ENCODE measurements at regions not wholly inside any gene's neighbourhood (a gene's known extent, or its start where the extent isn't known, plus 50 kb on each side); places are given as distances from the start of the nearest gene placed in this dataset.

DNA sequence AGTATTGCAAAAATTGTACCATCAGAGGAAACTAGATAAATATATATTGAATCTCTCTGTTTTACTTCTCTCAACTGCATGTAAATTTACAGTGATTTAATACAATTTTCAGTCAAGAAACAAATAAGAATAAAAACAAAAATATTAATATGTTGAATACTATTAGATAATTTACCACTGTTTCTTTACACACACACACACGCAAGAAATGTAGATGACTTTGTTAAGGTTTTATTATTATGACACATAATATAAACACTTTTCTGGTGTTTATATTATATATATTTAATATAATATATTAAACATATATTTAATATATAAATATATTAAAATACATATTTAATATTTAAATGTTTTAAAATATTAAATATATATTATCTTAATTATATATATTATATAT is 814.3 kb upstream of the CDH10 start:
- Mint-ChIP-seq H3K36me3 (peaks cover 21% of the 10 kb centered on the region), H3K27ac (no peak overlapping the region), H3K4me3 (no peak overlapping the region), H3K27me3 (ENCODE audit: low read depth) (no peaks in the 10 kb centered on the region; the same call in 1 of the 2 replicates), H3K9me3 (peaks cover 23% of the 10 kb centered on the region), H3K4me1 (peaks cover 37% of the 10 kb centered on the region)
- ChIA-PET CTCF (no interaction called here), POLR2A (no interaction called here)
- no peak for ATAC-seq
- TF ChIP-seq NR1H2 (CRISPR knock-in tag; IDR thresholded peaks at IDR 0.05) (no peak), NFATC4 (CRISPR knock-in tag; IDR thresholded peaks at IDR 0.05) (no peak), HMGA2 (CRISPR knock-in tag; IDR thresholded peaks at IDR 0.05) (peak; percentile 91)
- no peak for DNase-seq (ENCODE audit: low spot score)

DNA sequence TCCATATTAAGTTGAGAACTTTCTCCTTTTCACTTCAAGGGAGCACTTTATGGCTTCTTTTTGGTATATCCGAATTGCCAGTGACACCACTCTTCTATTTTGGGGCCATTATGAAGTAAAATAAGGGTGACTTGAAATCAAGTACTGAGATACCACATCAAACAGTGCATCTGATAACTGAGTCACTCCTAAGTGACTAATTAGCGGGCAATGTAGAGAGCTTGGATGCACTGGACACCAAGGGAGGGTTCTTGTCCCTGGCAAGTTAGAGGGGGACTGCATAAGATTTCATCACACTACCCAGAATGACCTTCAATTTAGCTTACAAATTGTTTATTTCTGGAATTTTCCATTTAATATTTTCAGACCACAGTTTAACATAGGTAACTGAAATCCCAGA is 813.9 kb upstream of the CDH10 start:
- peaks cover 23% of the 10 kb centered on the region for H3K9me3 Mint-ChIP-seq
- peaks cover 39% of the 10 kb centered on the region for H3K4me1 Mint-ChIP-seq
- TF ChIP-seq TP53 (CRISPR knock-in tag; IDR thresholded peaks at IDR 0.05) (no peak), NR3C1 (CRISPR knock-in tag; conservative IDR thresholded peaks at IDR 0.05; ENCODE audit: low read depth) (no peak), ZNF232 (CRISPR knock-in tag; IDR thresholded peaks at IDR 0.05) (no peak)
- TF ChIP-seq, protein P1, sequence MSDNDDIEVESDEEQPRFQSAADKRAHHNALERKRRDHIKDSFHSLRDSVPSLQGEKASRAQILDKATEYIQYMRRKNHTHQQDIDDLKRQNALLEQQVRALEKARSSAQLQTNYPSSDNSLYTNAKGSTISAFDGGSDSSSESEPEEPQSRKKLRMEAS (CRISPR knock-in tag; IDR thresholded peaks at IDR 0.05): no peak
- TF ChIP-seq, protein P2, sequence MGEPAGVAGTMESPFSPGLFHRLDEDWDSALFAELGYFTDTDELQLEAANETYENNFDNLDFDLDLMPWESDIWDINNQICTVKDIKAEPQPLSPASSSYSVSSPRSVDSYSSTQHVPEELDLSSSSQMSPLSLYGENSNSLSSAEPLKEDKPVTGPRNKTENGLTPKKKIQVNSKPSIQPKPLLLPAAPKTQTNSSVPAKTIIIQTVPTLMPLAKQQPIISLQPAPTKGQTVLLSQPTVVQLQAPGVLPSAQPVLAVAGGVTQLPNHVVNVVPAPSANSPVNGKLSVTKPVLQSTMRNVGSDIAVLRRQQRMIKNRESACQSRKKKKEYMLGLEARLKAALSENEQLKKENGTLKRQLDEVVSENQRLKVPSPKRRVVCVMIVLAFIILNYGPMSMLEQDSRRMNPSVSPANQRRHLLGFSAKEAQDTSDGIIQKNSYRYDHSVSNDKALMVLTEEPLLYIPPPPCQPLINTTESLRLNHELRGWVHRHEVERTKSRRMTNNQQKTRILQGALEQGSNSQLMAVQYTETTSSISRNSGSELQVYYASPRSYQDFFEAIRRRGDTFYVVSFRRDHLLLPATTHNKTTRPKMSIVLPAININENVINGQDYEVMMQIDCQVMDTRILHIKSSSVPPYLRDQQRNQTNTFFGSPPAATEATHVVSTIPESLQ (CRISPR knock-in tag; IDR thresholded peaks at IDR 0.05): no peak
- TF ChIP-seq, protein P3, sequence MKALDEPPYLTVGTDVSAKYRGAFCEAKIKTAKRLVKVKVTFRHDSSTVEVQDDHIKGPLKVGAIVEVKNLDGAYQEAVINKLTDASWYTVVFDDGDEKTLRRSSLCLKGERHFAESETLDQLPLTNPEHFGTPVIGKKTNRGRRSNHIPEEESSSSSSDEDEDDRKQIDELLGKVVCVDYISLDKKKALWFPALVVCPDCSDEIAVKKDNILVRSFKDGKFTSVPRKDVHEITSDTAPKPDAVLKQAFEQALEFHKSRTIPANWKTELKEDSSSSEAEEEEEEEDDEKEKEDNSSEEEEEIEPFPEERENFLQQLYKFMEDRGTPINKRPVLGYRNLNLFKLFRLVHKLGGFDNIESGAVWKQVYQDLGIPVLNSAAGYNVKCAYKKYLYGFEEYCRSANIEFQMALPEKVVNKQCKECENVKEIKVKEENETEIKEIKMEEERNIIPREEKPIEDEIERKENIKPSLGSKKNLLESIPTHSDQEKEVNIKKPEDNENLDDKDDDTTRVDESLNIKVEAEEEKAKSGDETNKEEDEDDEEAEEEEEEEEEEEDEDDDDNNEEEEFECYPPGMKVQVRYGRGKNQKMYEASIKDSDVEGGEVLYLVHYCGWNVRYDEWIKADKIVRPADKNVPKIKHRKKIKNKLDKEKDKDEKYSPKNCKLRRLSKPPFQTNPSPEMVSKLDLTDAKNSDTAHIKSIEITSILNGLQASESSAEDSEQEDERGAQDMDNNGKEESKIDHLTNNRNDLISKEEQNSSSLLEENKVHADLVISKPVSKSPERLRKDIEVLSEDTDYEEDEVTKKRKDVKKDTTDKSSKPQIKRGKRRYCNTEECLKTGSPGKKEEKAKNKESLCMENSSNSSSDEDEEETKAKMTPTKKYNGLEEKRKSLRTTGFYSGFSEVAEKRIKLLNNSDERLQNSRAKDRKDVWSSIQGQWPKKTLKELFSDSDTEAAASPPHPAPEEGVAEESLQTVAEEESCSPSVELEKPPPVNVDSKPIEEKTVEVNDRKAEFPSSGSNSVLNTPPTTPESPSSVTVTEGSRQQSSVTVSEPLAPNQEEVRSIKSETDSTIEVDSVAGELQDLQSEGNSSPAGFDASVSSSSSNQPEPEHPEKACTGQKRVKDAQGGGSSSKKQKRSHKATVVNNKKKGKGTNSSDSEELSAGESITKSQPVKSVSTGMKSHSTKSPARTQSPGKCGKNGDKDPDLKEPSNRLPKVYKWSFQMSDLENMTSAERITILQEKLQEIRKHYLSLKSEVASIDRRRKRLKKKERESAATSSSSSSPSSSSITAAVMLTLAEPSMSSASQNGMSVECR (CRISPR knock-in tag; IDR thresholded peaks at IDR 0.05; ENCODE audit: borderline replicate concordance): no peak
- TF ChIP-seq, protein P4, sequence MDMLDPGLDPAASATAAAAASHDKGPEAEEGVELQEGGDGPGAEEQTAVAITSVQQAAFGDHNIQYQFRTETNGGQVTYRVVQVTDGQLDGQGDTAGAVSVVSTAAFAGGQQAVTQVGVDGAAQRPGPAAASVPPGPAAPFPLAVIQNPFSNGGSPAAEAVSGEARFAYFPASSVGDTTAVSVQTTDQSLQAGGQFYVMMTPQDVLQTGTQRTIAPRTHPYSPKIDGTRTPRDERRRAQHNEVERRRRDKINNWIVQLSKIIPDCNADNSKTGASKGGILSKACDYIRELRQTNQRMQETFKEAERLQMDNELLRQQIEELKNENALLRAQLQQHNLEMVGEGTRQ (CRISPR knock-in tag; IDR thresholded peaks at IDR 0.05): no peak
- peaks cover 21% of the 10 kb centered on the region for H3K36me3 Mint-ChIP-seq
- H3K27me3 Mint-ChIP-seq (ENCODE audit: low read depth): no peaks in the 10 kb centered on the region; the same call in 1 of the 2 replicates
- DNase-seq (ENCODE audit: low spot score) (no peak), ATAC-seq (no peak)
- no peak overlapping the region for H3K4me3 Mint-ChIP-seq
- no peak overlapping the region for H3K27ac Mint-ChIP-seq
- CTCF ChIA-PET: no interaction called here
- POLR2A ChIA-PET: no interaction called here

DNA sequence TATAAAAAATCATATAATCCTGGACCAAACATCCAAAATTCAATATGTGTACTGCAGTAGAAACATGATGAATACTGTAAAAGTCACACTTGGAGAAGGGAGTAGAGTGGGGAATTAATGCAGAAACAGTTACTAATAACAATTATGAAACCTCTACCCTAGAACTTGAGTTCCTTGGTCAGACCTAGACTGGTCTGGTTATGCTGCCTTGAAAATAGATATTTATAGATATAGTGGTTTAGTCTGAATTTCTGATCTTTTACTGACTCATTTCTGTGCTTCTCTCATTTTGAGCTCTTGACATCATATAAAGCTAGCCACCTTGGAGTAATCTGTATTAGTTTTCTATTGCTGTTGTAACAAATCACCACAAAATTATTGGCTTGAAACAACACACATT is 808.7 kb upstream of the CDH10 start:
- POLR2A ChIA-PET: no interaction called here
- H3K27me3 Mint-ChIP-seq (ENCODE audit: low read depth): no peaks in the 10 kb centered on the region
- H3K4me3 Mint-ChIP-seq: no peak overlapping the region
- no peak for DNase-seq (ENCODE audit: low spot score)
- ATAC-seq: no peak
- CTCF ChIA-PET: no interaction called here
- peaks cover 70% of the 10 kb centered on the region for H3K4me1 Mint-ChIP-seq
- H3K9me3 Mint-ChIP-seq: no peaks in the 10 kb centered on the region; the same call in 1 of the 2 replicates
- no peak overlapping the region for H3K27ac Mint-ChIP-seq
- no peaks in the 10 kb centered on the region for H3K36me3 Mint-ChIP-seq
- TF ChIP-seq, protein P5, sequence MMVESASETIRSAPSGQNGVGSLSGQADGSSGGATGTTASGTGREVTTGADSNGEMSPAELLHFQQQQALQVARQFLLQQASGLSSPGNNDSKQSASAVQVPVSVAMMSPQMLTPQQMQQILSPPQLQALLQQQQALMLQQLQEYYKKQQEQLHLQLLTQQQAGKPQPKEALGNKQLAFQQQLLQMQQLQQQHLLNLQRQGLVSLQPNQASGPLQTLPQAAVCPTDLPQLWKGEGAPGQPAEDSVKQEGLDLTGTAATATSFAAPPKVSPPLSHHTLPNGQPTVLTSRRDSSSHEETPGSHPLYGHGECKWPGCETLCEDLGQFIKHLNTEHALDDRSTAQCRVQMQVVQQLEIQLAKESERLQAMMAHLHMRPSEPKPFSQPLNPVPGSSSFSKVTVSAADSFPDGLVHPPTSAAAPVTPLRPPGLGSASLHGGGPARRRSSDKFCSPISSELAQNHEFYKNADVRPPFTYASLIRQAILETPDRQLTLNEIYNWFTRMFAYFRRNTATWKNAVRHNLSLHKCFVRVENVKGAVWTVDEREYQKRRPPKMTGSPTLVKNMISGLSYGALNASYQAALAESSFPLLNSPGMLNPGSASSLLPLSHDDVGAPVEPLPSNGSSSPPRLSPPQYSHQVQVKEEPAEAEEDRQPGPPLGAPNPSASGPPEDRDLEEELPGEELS (CRISPR knock-in tag; IDR thresholded peaks at IDR 0.05): no peak
- no peak for TF ChIP-seq FOXP1 (CRISPR knock-in tag; IDR thresholded peaks at IDR 0.05; ENCODE audit: borderline replicate concordance)
- no peak for TF ChIP-seq SP1 (CRISPR knock-in tag; conservative IDR thresholded peaks at IDR 0.05)
- no peak for TF ChIP-seq SMAD3 (CRISPR knock-in tag; IDR thresholded peaks at IDR 0.05; ENCODE audit: borderline replicate concordance)
- no peak for TF ChIP-seq GABPB1 (CRISPR knock-in tag; IDR thresholded peaks at IDR 0.05)
- TF ChIP-seq, protein P6, sequence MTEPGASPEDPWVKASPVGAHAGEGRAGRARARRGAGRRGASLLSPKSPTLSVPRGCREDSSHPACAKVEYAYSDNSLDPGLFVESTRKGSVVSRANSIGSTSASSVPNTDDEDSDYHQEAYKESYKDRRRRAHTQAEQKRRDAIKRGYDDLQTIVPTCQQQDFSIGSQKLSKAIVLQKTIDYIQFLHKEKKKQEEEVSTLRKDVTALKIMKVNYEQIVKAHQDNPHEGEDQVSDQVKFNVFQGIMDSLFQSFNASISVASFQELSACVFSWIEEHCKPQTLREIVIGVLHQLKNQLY (CRISPR knock-in tag; IDR thresholded peaks at IDR 0.05): no peak
- TF ChIP-seq OVOL2 (CRISPR knock-in tag; IDR thresholded peaks at IDR 0.05; ENCODE audit: borderline replicate concordance): no peak
- no peak for TF ChIP-seq ZNF671 (CRISPR knock-in tag; IDR thresholded peaks at IDR 0.05)
- TF ChIP-seq, protein P7, sequence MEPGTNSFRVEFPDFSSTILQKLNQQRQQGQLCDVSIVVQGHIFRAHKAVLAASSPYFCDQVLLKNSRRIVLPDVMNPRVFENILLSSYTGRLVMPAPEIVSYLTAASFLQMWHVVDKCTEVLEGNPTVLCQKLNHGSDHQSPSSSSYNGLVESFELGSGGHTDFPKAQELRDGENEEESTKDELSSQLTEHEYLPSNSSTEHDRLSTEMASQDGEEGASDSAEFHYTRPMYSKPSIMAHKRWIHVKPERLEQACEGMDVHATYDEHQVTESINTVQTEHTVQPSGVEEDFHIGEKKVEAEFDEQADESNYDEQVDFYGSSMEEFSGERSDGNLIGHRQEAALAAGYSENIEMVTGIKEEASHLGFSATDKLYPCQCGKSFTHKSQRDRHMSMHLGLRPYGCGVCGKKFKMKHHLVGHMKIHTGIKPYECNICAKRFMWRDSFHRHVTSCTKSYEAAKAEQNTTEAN (CRISPR knock-in tag; IDR thresholded peaks at IDR 0.05): no peak

Measured in WTC11 (cell line).